ENCODE measurements at regions not wholly inside any gene's neighbourhood (a gene's known extent, or its start where the extent isn't known, plus 50 kb on each side); places are given as distances from the start of the nearest gene placed in this dataset.
"Not testable (repeated sequence)": the region's sequence is repeated elsewhere in the genome, so short reads cannot be mapped to it uniquely, and the experiment has no call there.

- no peak for TF ChIP-seq CTCF (IDR thresholded peaks at IDR 0.05)
- Mint-ChIP-seq H3K4me1 (no peaks in the 10 kb centered on the region), H3K27ac (no peak overlapping the region), H3K36me3 (ENCODE audit: low read depth) (no peaks in the 10 kb centered on the region), H3K4me3 (no peak overlapping the region), H3K27me3 (ENCODE audit: low read depth, poor library complexity) (no peaks in the 10 kb centered on the region), H3K9me3 (no peaks in the 10 kb centered on the region)
- no peak for DNase-seq
Observed at GRCh38 chr13:87952377-87952776, 281.2 kb downstream of the SLITRK5 start.

- Mint-ChIP-seq H3K27ac (no peak overlapping the region), H3K4me1 (no peaks in the 10 kb centered on the region), H3K27me3 (ENCODE audit: low read depth, poor library complexity) (no peaks in the 10 kb centered on the region), H3K4me3 (no peak overlapping the region), H3K36me3 (ENCODE audit: low read depth) (no peaks in the 10 kb centered on the region), H3K9me3 (no peaks in the 10 kb centered on the region)
- TF ChIP-seq CTCF (IDR thresholded peaks at IDR 0.05): no peak
- DNase-seq: no peak
Observed at GRCh38 chr13:87953381-87953780, 282.2 kb downstream of the SLITRK5 start.

- Mint-ChIP-seq H3K27ac (no peak overlapping the region), H3K36me3 (ENCODE audit: low read depth) (no peaks in the 10 kb centered on the region), H3K4me3 (no peak overlapping the region), H3K4me1 (no peaks in the 10 kb centered on the region), H3K27me3 (ENCODE audit: low read depth, poor library complexity) (no peaks in the 10 kb centered on the region), H3K9me3 (no peaks in the 10 kb centered on the region)
- DNase-seq: no peak
- no peak for TF ChIP-seq CTCF (IDR thresholded peaks at IDR 0.05)
Observed at GRCh38 chr13:87954091-87954490, 282.9 kb downstream of the SLITRK5 start.

GRCh38 chr13:87961546-87961945 lies 290.4 kb downstream of the SLITRK5 start:
- Mint-ChIP-seq H3K36me3 (ENCODE audit: low read depth) (no peaks in the 10 kb centered on the region), H3K4me3 (no peak overlapping the region), H3K27me3 (ENCODE audit: low read depth, poor library complexity) (no peaks in the 10 kb centered on the region), H3K9me3 (no peaks in the 10 kb centered on the region), H3K4me1 (no peaks in the 10 kb centered on the region), H3K27ac (no peak overlapping the region)
- no peak for TF ChIP-seq CTCF (IDR thresholded peaks at IDR 0.05)
- no peak for DNase-seq

- no peak for DNase-seq
- TF ChIP-seq CTCF (IDR thresholded peaks at IDR 0.05): no peak
- Mint-ChIP-seq H3K9me3 (peaks cover 5% of the 10 kb centered on the region), H3K4me1 (no peaks in the 10 kb centered on the region), H3K27ac (no peak overlapping the region), H3K4me3 (no peak overlapping the region), H3K36me3 (ENCODE audit: low read depth) (no peaks in the 10 kb centered on the region), H3K27me3 (ENCODE audit: low read depth, poor library complexity) (no peaks in the 10 kb centered on the region)
Observed at GRCh38 chr13:87972568-87972967, 301.4 kb downstream of the SLITRK5 start.

GRCh38 chr13:87975035-87975434 lies 303.9 kb downstream of the SLITRK5 start:
- H3K4me1 Mint-ChIP-seq: no peaks in the 10 kb centered on the region
- DNase-seq: no peak
- TF ChIP-seq CTCF (IDR thresholded peaks at IDR 0.05): no peak
- no peak overlapping the region for H3K27ac Mint-ChIP-seq
- no peaks in the 10 kb centered on the region for H3K36me3 Mint-ChIP-seq (ENCODE audit: low read depth)
- peaks cover 8% of the 10 kb centered on the region for H3K9me3 Mint-ChIP-seq
- no peak overlapping the region for H3K4me3 Mint-ChIP-seq
- H3K27me3 Mint-ChIP-seq (ENCODE audit: low read depth, poor library complexity): no peaks in the 10 kb centered on the region

- not testable (repeated sequence) for H3K9me3 Mint-ChIP-seq; H3K4me3 Mint-ChIP-seq; H3K4me1 Mint-ChIP-seq; DNase-seq; H3K36me3 Mint-ChIP-seq (ENCODE audit: low read depth); H3K27me3 Mint-ChIP-seq (ENCODE audit: low read depth, poor library complexity); H3K27ac Mint-ChIP-seq
Observed at GRCh38 chr13:87976650-87977049, 305.5 kb downstream of the SLITRK5 start.
